GM12864 (cell line): ENCODE measurements at regions not wholly inside any gene's neighbourhood (a gene's known extent, or its start where the extent isn't known, plus 50 kb on each side); places are given as distances from the start of the nearest gene placed in this dataset.
"Not testable (repeated sequence)": the region's sequence is repeated elsewhere in the genome, so short reads cannot be mapped to it uniquely, and the experiment has no call there.

Source experiments
- DNase-seq: peaks from one replicate; pipeline ENCODE4 v3.0.0-alpha.2; 2011; ENCODE audit warnings: low read depth
- H3K4me3 ChIP-seq: 2 replicates; pipeline ENCODE4 v1.5.1; 2011; ENCODE audit warnings: mild to moderate bottlenecking, low read depth, low read length, control low read depth
- CTCF ChIP-seq: IDR thresholded peaks from 2 replicates; pipeline ENCODE4 v1.5.1; 2011; ENCODE audit warnings: low read depth, mild to moderate bottlenecking, moderate library complexity, low read length, control low read depth, inconsistent platforms; ENCODE audit errors: missing control alignments

GRCh38 chr22:11253000-11253511 lies 4274.9 kb upstream of the OR11H1 start:
- DNase-seq, result no peak
- H3K4me3 ChIP-seq, result no peak overlapping the region

GRCh38 chr22:11270981-11271380 lies 4257.0 kb upstream of the OR11H1 start:
- not testable (repeated sequence) for H3K4me3 ChIP-seq, DNase-seq

More at GRCh38 chr22:11253000-11253511, 4274.9 kb upstream of the OR11H1 start:
- TF ChIP-seq CTCF, result no peak

GRCh38 chr22:11285116-11285838 lies 4242.7 kb upstream of the OR11H1 start:
- H3K4me3 ChIP-seq, DNase-seq: not testable (repeated sequence)
- peak; percentile 5 for TF ChIP-seq CTCF

GRCh38 chr22:11285839-11286205 lies 4242.2 kb upstream of the OR11H1 start:
- H3K4me3 ChIP-seq, DNase-seq: not testable (repeated sequence)

- not testable (repeated sequence) for DNase-seq, H3K4me3 ChIP-seq
Observed at GRCh38 chr22:11288246-11289220, 4239.5 kb upstream of the OR11H1 start.

- DNase-seq, H3K4me3 ChIP-seq: not testable (repeated sequence)
Observed at GRCh38 chr22:11298126-11298893, 4229.7 kb upstream of the OR11H1 start.

- H3K4me3 ChIP-seq, DNase-seq: not testable (repeated sequence)
Observed at GRCh38 chr22:11302427-11302826, 4225.6 kb upstream of the OR11H1 start.

GRCh38 chr22:11302904-11303303 lies 4225.1 kb upstream of the OR11H1 start:
- not testable (repeated sequence) for H3K4me3 ChIP-seq, DNase-seq

GRCh38 chr22:11305179-11305578 lies 4222.8 kb upstream of the OR11H1 start:
- DNase-seq, result not testable (repeated sequence)

GRCh38 chr22:11306933-11307518 lies 4221.0 kb upstream of the OR11H1 start:
- not testable (repeated sequence) for H3K4me3 ChIP-seq, DNase-seq

More at GRCh38 chr22:11305179-11305578, 4222.8 kb upstream of the OR11H1 start:
- H3K4me3 ChIP-seq, result not testable (repeated sequence)
